HG03354 (cell line): ENCODE measurements at regions not wholly inside any gene's neighbourhood (a gene's known extent, or its start where the extent isn't known, plus 50 kb on each side); places are given as distances from the start of the nearest gene placed in this dataset.
"Not testable (repeated sequence)": the region's sequence is repeated elsewhere in the genome, so short reads cannot be mapped to it uniquely, and the experiment has no call there.

ENCODE experiments used
- ATAC-seq: cut with Tn5 transposase; IDR thresholded peaks from one replicate; pipeline ENCODE4 v1.9.1; 2021; ENCODE audit warnings: mild to moderate bottlenecking; ENCODE audit not compliant: unreplicated experiment, poor library complexity, severe bottlenecking

- not testable (repeated sequence) for ATAC-seq
Observed at GRCh38 chr16:86957662-86958198, 359.5 kb downstream of the C16orf95 start.

- ATAC-seq, result no peak
Observed at GRCh38 chr16:86958423-86958822, 358.8 kb downstream of the C16orf95 start.

- ATAC-seq, result no peak
Observed at GRCh38 chr16:86959091-86959651, 358.0 kb downstream of the C16orf95 start.

- ATAC-seq, result no peak
Observed at GRCh38 chr16:86959729-86960128, 357.5 kb downstream of the C16orf95 start.

GRCh38 chr16:86960266-86960665 is 356.9 kb downstream of the C16orf95 start:
- ATAC-seq, result no peak

- no peak for ATAC-seq
Observed at GRCh38 chr16:86961171-86961601, 356.0 kb downstream of the C16orf95 start.

GRCh38 chr16:86962259-86962658 is 354.9 kb downstream of the C16orf95 start:
- no peak for ATAC-seq

- no peak for ATAC-seq
Observed at GRCh38 chr16:86962913-86963312, 354.3 kb downstream of the C16orf95 start.

- ATAC-seq, result no peak
Observed at GRCh38 chr16:86963600-86964575, 353.3 kb downstream of the C16orf95 start.

- ATAC-seq, result no peak
Observed at GRCh38 chr16:86964796-86965241, 352.4 kb downstream of the C16orf95 start.

- no peak for ATAC-seq
Observed at GRCh38 chr16:86965331-86965730, 351.9 kb downstream of the C16orf95 start.

- ATAC-seq, result no peak
Observed at GRCh38 chr16:86965840-86966550, 351.2 kb downstream of the C16orf95 start.

- ATAC-seq, result no peak
Observed at GRCh38 chr16:86966777-86967176, 350.4 kb downstream of the C16orf95 start.

- ATAC-seq, result no peak
Observed at GRCh38 chr16:86968866-86969265, 348.3 kb downstream of the C16orf95 start.

GRCh38 chr16:86969716-86970115 is 347.5 kb downstream of the C16orf95 start:
- ATAC-seq, result no peak

- ATAC-seq, result no peak
Observed at GRCh38 chr16:86970279-86970678, 346.9 kb downstream of the C16orf95 start.

GRCh38 chr16:86970726-86971125 is 346.5 kb downstream of the C16orf95 start:
- no peak for ATAC-seq

GRCh38 chr16:86971251-86971650 is 345.9 kb downstream of the C16orf95 start:
- ATAC-seq, result no peak

GRCh38 chr16:86974120-86974519 is 343.1 kb downstream of the C16orf95 start:
- ATAC-seq, result no peak

- no peak for ATAC-seq
Observed at GRCh38 chr16:86975445-86975844, 341.7 kb downstream of the C16orf95 start.
